MM.1S (cell line): ENCODE measurements at regions not wholly inside any gene's neighbourhood (a gene's known extent, or its start where the extent isn't known, plus 50 kb on each side); places are given as distances from the start of the nearest gene placed in this dataset.
"Not testable (repeated sequence)": the region's sequence is repeated elsewhere in the genome, so short reads cannot be mapped to it uniquely, and the experiment has no call there.

Experiments used
- DNase-seq: peaks from one replicate; pipeline ENCODE4 v3.0.0-alpha.2; 2015
- H2AFZ ChIP-seq: fragments of 300-600 bp; sonication (generic); 2 replicates; pipeline ENCODE4 v1.6.0; 2016; ENCODE audit warnings: antibody characterized with exemption, low read length
- H3F3A ChIP-seq: fragments of 300-600 bp; sonication (generic); 2 replicates; pipeline ENCODE4 v1.6.1; 2016; ENCODE audit warnings: mild to moderate bottlenecking, antibody characterized with exemption, low read length, moderate library complexity, mixed read lengths; ENCODE audit not compliant: insufficient read depth
- H3K27ac ChIP-seq: fragments of 300-600 bp; sonication (generic); 2 replicates; pipeline ENCODE4 v1.5.1; 2016; ENCODE audit warnings: mild to moderate bottlenecking, low read length
- H3K27me3 ChIP-seq: fragments of 300-600 bp; sonication (generic); replicated peaks from 2 replicates; pipeline ENCODE4 v1.6.0; 2016; ENCODE audit warnings: low read length; ENCODE audit not compliant: insufficient read depth
- H3K36me3 ChIP-seq: fragments of 300-600 bp; sonication (generic); replicated peaks from 2 replicates; pipeline ENCODE4 v1.6.1; 2016; ENCODE audit warnings: mild to moderate bottlenecking, low read length, mixed read lengths; ENCODE audit not compliant: insufficient read depth
- H3K4me1 ChIP-seq: fragments of 300-600 bp; sonication (generic); 2 replicates; pipeline ENCODE4 v1.6.1; 2016; ENCODE audit warnings: low read length, mixed read lengths
- H3K4me2 ChIP-seq: fragments of 300-600 bp; sonication (generic); 2 replicates; pipeline ENCODE4 v1.6.0; 2016; ENCODE audit warnings: low read depth, low read length
- H3K4me3 ChIP-seq: fragments of 300-600 bp; sonication (generic); 2 replicates; pipeline ENCODE4 v1.5.1; 2016; ENCODE audit warnings: low read length, mixed read lengths
- H3K79me2 ChIP-seq: fragments of 300-600 bp; sonication (generic); 2 replicates; pipeline ENCODE4 v1.6.1; 2016; ENCODE audit warnings: mixed run types, low read length, mixed read lengths
- H3K9ac ChIP-seq: fragments of 300-600 bp; sonication (generic); 2 replicates; pipeline ENCODE4 v1.6.1; 2016; ENCODE audit warnings: low read length, mixed read lengths
- H3K9me2 ChIP-seq: fragments of 300-600 bp; sonication (generic); replicated peaks from 2 replicates; pipeline ENCODE4 v1.6.1; 2016; ENCODE audit warnings: mild to moderate bottlenecking, low read length, mixed read lengths; ENCODE audit not compliant: insufficient read depth
- H3K9me3 ChIP-seq: fragments of 300-600 bp; sonication (generic); replicated peaks from 2 replicates; pipeline ENCODE4 v1.6.1; 2016; ENCODE audit warnings: mild to moderate bottlenecking, low read length, mixed read lengths; ENCODE audit not compliant: insufficient read depth
- H4K20me1 ChIP-seq: fragments of 300-600 bp; sonication (generic); 2 replicates; pipeline ENCODE4 v1.6.1; 2016; ENCODE audit warnings: mild to moderate bottlenecking, low read length, moderate library complexity, mixed read lengths; ENCODE audit not compliant: insufficient read depth
- CTCF ChIP-seq: fragments of 300-600 bp; sonication (generic); IDR thresholded peaks from 2 replicates; pipeline ENCODE4 v1.5.1; 2016; ENCODE audit warnings: antibody characterized with exemption, low read length, mixed read lengths
- EZH2 ChIP-seq: fragments of 300-600 bp; sonication (generic); optimal IDR thresholded peaks from 2 replicates; pipeline ENCODE3; 2017; ENCODE audit warnings: low read depth, mild to moderate bottlenecking, antibody characterized with exemption, low read length, mixed read lengths
- EZH2phosphoT487 ChIP-seq: fragments of 300-600 bp; sonication (generic); IDR thresholded peaks from 2 replicates; pipeline ENCODE4 v1.6.1; 2018; ENCODE audit warnings: antibody characterized with exemption, low read length

GRCh38 chr3:139110072-139110830 lies 65.6 kb upstream of the PRR23C start:
- H3K79me2 ChIP-seq: no peaks in the 10 kb centered on the region
- H3K4me2 ChIP-seq: peak overlapping the region; percentile 64
- peak overlapping the region; percentile 32; the same call in 1 of the 2 replicates for H3K27ac ChIP-seq
- H3K9ac ChIP-seq: peak overlapping the region; percentile 8; the same call in 1 of the 2 replicates
- DNase-seq: peak; percentile 92
- H3K4me1 ChIP-seq: peaks cover 26% of the 10 kb centered on the region
- H3K9me2 ChIP-seq: no peaks in the 10 kb centered on the region
- peaks cover 10% of the 10 kb centered on the region; the same call in 1 of the 2 replicates for H3F3A ChIP-seq
- no peaks in the 10 kb centered on the region for H3K27me3 ChIP-seq
- no peaks in the 10 kb centered on the region for H4K20me1 ChIP-seq
- peak overlapping the region; percentile 50 for H3K4me3 ChIP-seq
- no peaks in the 10 kb centered on the region for H3K36me3 ChIP-seq
- peak overlapping the region; percentile 59 for H2AFZ ChIP-seq
- no peaks in the 10 kb centered on the region for H3K9me3 ChIP-seq
- TF ChIP-seq CTCF: no peak
- no peak for TF ChIP-seq EZH2phosphoT487
- TF ChIP-seq EZH2: no peak

GRCh38 chr3:139110929-139111328 lies 66.2 kb upstream of the PRR23C start:
- H3K9me3 ChIP-seq, H2AFZ ChIP-seq, H3K9ac ChIP-seq, H3K9me2 ChIP-seq, H3K36me3 ChIP-seq, H3K4me3 ChIP-seq, H4K20me1 ChIP-seq, DNase-seq, H3K79me2 ChIP-seq, H3K27me3 ChIP-seq: not testable (repeated sequence)
- H3K27ac ChIP-seq: peak overlapping the region; percentile 32; the same call in 1 of the 2 replicates
- peak overlapping the region; percentile 64; the same call in 1 of the 2 replicates for H3K4me2 ChIP-seq
- peaks cover 26% of the 10 kb centered on the region for H3K4me1 ChIP-seq
- peaks cover 10% of the 10 kb centered on the region; the same call in 1 of the 2 replicates for H3F3A ChIP-seq

GRCh38 chr3:139111392-139112229 lies 66.9 kb upstream of the PRR23C start:
- no peak overlapping the region for H3K27ac ChIP-seq
- no peak overlapping the region for H3K4me3 ChIP-seq
- no peaks in the 10 kb centered on the region for H3K9me3 ChIP-seq
- DNase-seq: peak; percentile 66
- H3K36me3 ChIP-seq: no peaks in the 10 kb centered on the region
- H3F3A ChIP-seq: peaks cover 10% of the 10 kb centered on the region; the same call in 1 of the 2 replicates
- no peak overlapping the region for H3K9ac ChIP-seq
- no peaks in the 10 kb centered on the region for H3K9me2 ChIP-seq
- peak; percentile 84 for TF ChIP-seq CTCF
- TF ChIP-seq EZH2: no peak
- no peak for TF ChIP-seq EZH2phosphoT487
- H2AFZ ChIP-seq: peak overlapping the region; percentile 55
- no peaks in the 10 kb centered on the region for H3K79me2 ChIP-seq
- no peaks in the 10 kb centered on the region for H4K20me1 ChIP-seq
- H3K27me3 ChIP-seq: no peaks in the 10 kb centered on the region
- peak overlapping the region; percentile 38 for H3K4me2 ChIP-seq
- peaks cover 26% of the 10 kb centered on the region for H3K4me1 ChIP-seq
